Neural cell (in vitro differentiated cells): ENCODE measurements at regions not wholly inside any gene's neighbourhood (a gene's known extent, or its start where the extent isn't known, plus 50 kb on each side); places are given as distances from the start of the nearest gene placed in this dataset.

ENCODE experiments used
- H2AFZ ChIP-seq: fragments of 200-600, 300-800 bp; sonication (generic), shearing (Covaris generic); 2 replicates; pipeline ENCODE4 v1.6.0; 2014; ENCODE audit warnings: low read depth, mild to moderate bottlenecking, antibody characterized with exemption, low read length, moderate library complexity
- H3F3A ChIP-seq: fragments of 200-600 bp; shearing (Covaris generic); 2 replicates; pipeline ENCODE4 v1.6.1; 2016; ENCODE audit warnings: mild to moderate bottlenecking, moderate library complexity, mixed read lengths, antibody characterized with exemption, low read length; ENCODE audit not compliant: insufficient read depth, poor library complexity, severe bottlenecking
- H3K27ac ChIP-seq: fragments of 200-600, 300-800 bp; sonication (generic), shearing (Covaris generic); 2 replicates; pipeline ENCODE4 v1.5.1; 2014; ENCODE audit warnings: mild to moderate bottlenecking, low read length, moderate library complexity
- H3K27me3 ChIP-seq: fragments of 300-800, 200-600 bp; sonication (generic), shearing (Covaris generic); 2 replicates; pipeline ENCODE4 v1.6.0; 2014; ENCODE audit warnings: mild to moderate bottlenecking, low read depth, low read length, moderate library complexity; ENCODE audit not compliant: insufficient read depth
- H3K36me3 ChIP-seq: fragments of 300-800, 200-600 bp; sonication (generic), shearing (Covaris generic); 2 replicates; pipeline ENCODE4 v1.5.1; 2014; ENCODE audit warnings: mild to moderate bottlenecking, antibody characterized with exemption, low read length, moderate library complexity; ENCODE audit not compliant: insufficient read depth
- H3K4me2 ChIP-seq: fragments of 300-800, 200-600 bp; sonication (generic), shearing (Covaris generic); 2 replicates; pipeline ENCODE4 v1.6.0; 2014; ENCODE audit warnings: mild to moderate bottlenecking, low read length
- H3K4me3 ChIP-seq: fragments of 300-800, 200-600 bp; sonication (generic), shearing (Covaris generic); 2 replicates; pipeline ENCODE4 v1.5.1; 2014; ENCODE audit warnings: mild to moderate bottlenecking, low read length, moderate library complexity
- H3K79me2 ChIP-seq: fragments of 200-600 bp; shearing (Covaris generic); replicated peaks from 2 replicates; pipeline ENCODE4 v1.6.0; 2014; ENCODE audit warnings: mild to moderate bottlenecking, low read length, moderate library complexity; ENCODE audit not compliant: insufficient read depth
- H3K9ac ChIP-seq: fragments of 300-800, 200-600 bp; sonication (generic), shearing (Covaris generic); 2 replicates; pipeline ENCODE4 v1.6.1; 2016; ENCODE audit warnings: mild to moderate bottlenecking, low read length, mixed read lengths
- H3K9me2 ChIP-seq: fragments of 200-600 bp; shearing (Covaris generic); 2 replicates; pipeline ENCODE4 v1.6.1; 2016; ENCODE audit warnings: mild to moderate bottlenecking, low read length, mixed read lengths; ENCODE audit not compliant: insufficient read depth
- H3K9me3 ChIP-seq: fragments of 200-600, 300-800 bp; sonication (generic), shearing (Covaris generic); 2 replicates; pipeline ENCODE4 v1.6.1; 2016; ENCODE audit warnings: mild to moderate bottlenecking, mixed run types, low read length, moderate library complexity, mixed read lengths
- H4K20me1 ChIP-seq: fragments of 200-600 bp; shearing (Covaris generic); 2 replicates; pipeline ENCODE4 v1.6.1; 2016; ENCODE audit warnings: mild to moderate bottlenecking, mixed run types; ENCODE audit not compliant: insufficient read depth
- CTCF ChIP-seq: fragments of 450-650 bp; IDR thresholded peaks from 2 replicates; pipeline ENCODE4 v1.5.1; 2014; ENCODE audit warnings: antibody characterized with exemption, mild to moderate bottlenecking, moderate library complexity; ENCODE audit not compliant: poor library complexity, severe bottlenecking
- EP300 ChIP-seq: fragments of 450-650 bp; conservative IDR thresholded peaks from 2 replicates; pipeline ENCODE4 v1.6.1; 2014; ENCODE audit warnings: antibody characterized with exemption, mild to moderate bottlenecking, moderate library complexity; ENCODE audit not compliant: poor library complexity, severe bottlenecking
- EZH2 ChIP-seq: fragments of 200-600, 300-800 bp; shearing (Covaris generic), sonication (generic); IDR thresholded peaks from 2 replicates; pipeline ENCODE4 v1.6.1; 2014; ENCODE audit warnings: antibody characterized with exemption, low read length, borderline replicate concordance, mild to moderate bottlenecking; ENCODE audit not compliant: insufficient read depth, poor library complexity, severe bottlenecking
- MXI1 ChIP-seq: fragments of 450-650 bp; conservative IDR thresholded peaks from 2 replicates; pipeline ENCODE4 v1.6.1; 2014; ENCODE audit warnings: antibody characterized with exemption, mild to moderate bottlenecking; ENCODE audit not compliant: poor library complexity, severe bottlenecking
- POLR2AphosphoS5 ChIP-seq: IDR thresholded peaks from 2 replicates; pipeline ENCODE4 v1.6.1; 2012
- RAD21 ChIP-seq: fragments of 450-650 bp; conservative IDR thresholded peaks from 2 replicates; pipeline ENCODE4 v1.6.1; 2014; ENCODE audit warnings: antibody characterized with exemption, mild to moderate bottlenecking, moderate library complexity
- SMC3 ChIP-seq: fragments of 450-650 bp; conservative IDR thresholded peaks from 2 replicates; pipeline ENCODE4 v1.6.1; 2014; ENCODE audit warnings: antibody characterized with exemption, mild to moderate bottlenecking, moderate library complexity; ENCODE audit not compliant: poor library complexity
- TAF1 ChIP-seq: IDR thresholded peaks from 2 replicates; pipeline ENCODE4 v1.6.1; 2012; ENCODE audit warnings: low read depth
- TF ChIP-seq, protein P1 (sequence below): IDR thresholded peaks from 2 replicates; pipeline ENCODE4 v1.6.1; 2012; ENCODE audit warnings: borderline replicate concordance

- Histone ChIP-seq H3K4me2 (no peak overlapping the region), H3K79me2 (no peaks in the 10 kb centered on the region), H3K9me2 (no peaks in the 10 kb centered on the region), H3K9ac (no peak overlapping the region), H3K36me3 (no peaks in the 10 kb centered on the region), H4K20me1 (no peaks in the 10 kb centered on the region), H3K9me3 (no peaks in the 10 kb centered on the region), H3K27me3 (no peaks in the 10 kb centered on the region), H3F3A (no peaks in the 10 kb centered on the region), H3K4me3 (no peak overlapping the region), H3K27ac (no peak overlapping the region), H2AFZ (no peak overlapping the region)
- no peak for TF ChIP-seq POLR2AphosphoS5
- no peak for TF ChIP-seq RAD21
- no peak for TF ChIP-seq EP300
- TF ChIP-seq MXI1 = no peak
- TF ChIP-seq TAF1 = no peak
- no peak for TF ChIP-seq CTCF
- no peak for TF ChIP-seq SMC3
- TF ChIP-seq, protein P1, sequence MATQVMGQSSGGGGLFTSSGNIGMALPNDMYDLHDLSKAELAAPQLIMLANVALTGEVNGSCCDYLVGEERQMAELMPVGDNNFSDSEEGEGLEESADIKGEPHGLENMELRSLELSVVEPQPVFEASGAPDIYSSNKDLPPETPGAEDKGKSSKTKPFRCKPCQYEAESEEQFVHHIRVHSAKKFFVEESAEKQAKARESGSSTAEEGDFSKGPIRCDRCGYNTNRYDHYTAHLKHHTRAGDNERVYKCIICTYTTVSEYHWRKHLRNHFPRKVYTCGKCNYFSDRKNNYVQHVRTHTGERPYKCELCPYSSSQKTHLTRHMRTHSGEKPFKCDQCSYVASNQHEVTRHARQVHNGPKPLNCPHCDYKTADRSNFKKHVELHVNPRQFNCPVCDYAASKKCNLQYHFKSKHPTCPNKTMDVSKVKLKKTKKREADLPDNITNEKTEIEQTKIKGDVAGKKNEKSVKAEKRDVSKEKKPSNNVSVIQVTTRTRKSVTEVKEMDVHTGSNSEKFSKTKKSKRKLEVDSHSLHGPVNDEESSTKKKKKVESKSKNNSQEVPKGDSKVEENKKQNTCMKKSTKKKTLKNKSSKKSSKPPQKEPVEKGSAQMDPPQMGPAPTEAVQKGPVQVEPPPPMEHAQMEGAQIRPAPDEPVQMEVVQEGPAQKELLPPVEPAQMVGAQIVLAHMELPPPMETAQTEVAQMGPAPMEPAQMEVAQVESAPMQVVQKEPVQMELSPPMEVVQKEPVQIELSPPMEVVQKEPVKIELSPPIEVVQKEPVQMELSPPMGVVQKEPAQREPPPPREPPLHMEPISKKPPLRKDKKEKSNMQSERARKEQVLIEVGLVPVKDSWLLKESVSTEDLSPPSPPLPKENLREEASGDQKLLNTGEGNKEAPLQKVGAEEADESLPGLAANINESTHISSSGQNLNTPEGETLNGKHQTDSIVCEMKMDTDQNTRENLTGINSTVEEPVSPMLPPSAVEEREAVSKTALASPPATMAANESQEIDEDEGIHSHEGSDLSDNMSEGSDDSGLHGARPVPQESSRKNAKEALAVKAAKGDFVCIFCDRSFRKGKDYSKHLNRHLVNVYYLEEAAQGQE = no peak
- TF ChIP-seq EZH2 = no peak
Measured at GRCh38 chr4:180618396-180618795, 1624.8 kb upstream of the TENM3 start.

- Histone ChIP-seq H3K79me2 (no peaks in the 10 kb centered on the region), H3K9me3 (no peaks in the 10 kb centered on the region), H3K9me2 (no peaks in the 10 kb centered on the region), H3K36me3 (no peaks in the 10 kb centered on the region), H3K27ac (no peak overlapping the region), H3K27me3 (no peaks in the 10 kb centered on the region), H3K4me3 (no peak overlapping the region), H3F3A (no peaks in the 10 kb centered on the region), H4K20me1 (no peaks in the 10 kb centered on the region), H3K4me2 (no peak overlapping the region), H2AFZ (no peak overlapping the region), H3K9ac (no peak overlapping the region)
- no peak for TF ChIP-seq MXI1
- no peak for TF ChIP-seq EZH2
- no peak for TF ChIP-seq SMC3
- no peak for TF ChIP-seq RAD21
- TF ChIP-seq, protein P1 = no peak
- no peak for TF ChIP-seq TAF1
- no peak for TF ChIP-seq EP300
- TF ChIP-seq POLR2AphosphoS5 = no peak
- no peak for TF ChIP-seq CTCF
Measured at GRCh38 chr4:180619440-180619839, 1623.8 kb upstream of the TENM3 start.
